HTR-8/SVneo (cell line): ENCODE measurements at regions not wholly inside any gene's neighbourhood (a gene's known extent, or its start where the extent isn't known, plus 50 kb on each side); places are given as distances from the start of the nearest gene placed in this dataset.
A peak's percentile ranks its signal among the peaks of the same experiment; 100 is the strongest.

Experiments used
- DNase-seq: peaks from one replicate; pipeline ENCODE4 v3.0.0; 2011; ENCODE audit warnings: low spot score, mixed read lengths; ENCODE audit not compliant: insufficient read length
- FAIRE-seq: peaks from 2 replicates; lab custom pipeline; 2011; peaks lifted over from hg19 to GRCh38; lab: Jason Lieb, UNC

- FAIRE-seq (no peak), DNase-seq (no peak)
These were observed 638.3 kb downstream of the CCDC171 start for GRCh38 chr9:16191191-16191590.

GRCh38 chr9:16191691-16192402, 639.0 kb downstream of the CCDC171 start:
- peak; percentile 71 for FAIRE-seq

GRCh38 chr9:16192403-16193017, 639.7 kb downstream of the CCDC171 start:
- DNase-seq: no peak
- FAIRE-seq: no peak

More at GRCh38 chr9:16191691-16192402, 639.0 kb downstream of the CCDC171 start:
- DNase-seq: peak; percentile 59

- FAIRE-seq: no peak
- DNase-seq: no peak
These were observed 640.2 kb downstream of the CCDC171 start for GRCh38 chr9:16193066-16193465.

GRCh38 chr9:16196206-16196605, 643.4 kb downstream of the CCDC171 start:
- DNase-seq (no peak), FAIRE-seq (no peak)

GRCh38 chr9:16197578-16198370, 644.9 kb downstream of the CCDC171 start:
- FAIRE-seq (no peak), DNase-seq (no peak)

GRCh38 chr9:16198996-16199395, 646.2 kb downstream of the CCDC171 start:
- no peak for DNase-seq
- no peak for FAIRE-seq

GRCh38 chr9:16202221-16202620, 649.4 kb downstream of the CCDC171 start:
- no peak for FAIRE-seq
- no peak for DNase-seq

- DNase-seq: peak; percentile 79
- FAIRE-seq: peak; percentile 65
These were observed 650.3 kb downstream of the CCDC171 start for GRCh38 chr9:16202914-16203728.

- DNase-seq (no peak), FAIRE-seq (no peak)
These were observed 651.1 kb downstream of the CCDC171 start for GRCh38 chr9:16203729-16204573.

GRCh38 chr9:16205455-16205854, 652.6 kb downstream of the CCDC171 start:
- FAIRE-seq: no peak
- DNase-seq: no peak

- FAIRE-seq (no peak), DNase-seq (no peak)
These were observed 653.7 kb downstream of the CCDC171 start for GRCh38 chr9:16206518-16206917.

GRCh38 chr9:16207161-16207560, 654.3 kb downstream of the CCDC171 start:
- DNase-seq (no peak), FAIRE-seq (no peak)

- FAIRE-seq (no peak), DNase-seq (no peak)
These were observed 657.6 kb downstream of the CCDC171 start for GRCh38 chr9:16210440-16210839.

- FAIRE-seq: no peak
- DNase-seq: no peak
These were observed 658.5 kb downstream of the BNC2 start for GRCh38 chr9:16211946-16212345.

GRCh38 chr9:16213781-16214515, 656.5 kb downstream of the BNC2 start:
- no peak for FAIRE-seq
- no peak for DNase-seq

- no peak for FAIRE-seq
These were observed 655.7 kb downstream of the BNC2 start for GRCh38 chr9:16214677-16215352.

GRCh38 chr9:16215353-16215680, 655.2 kb downstream of the BNC2 start:
- DNase-seq (no peak), FAIRE-seq (no peak)

More at GRCh38 chr9:16214677-16215352, 655.7 kb downstream of the BNC2 start:
- DNase-seq: no peak
